HG02973 (cell line): ENCODE measurements at regions not wholly inside any gene's neighbourhood (a gene's known extent, or its start where the extent isn't known, plus 50 kb on each side); places are given as distances from the start of the nearest gene placed in this dataset.
"Not testable (repeated sequence)": the region's sequence is repeated elsewhere in the genome, so short reads cannot be mapped to it uniquely, and the experiment has no call there.

Experiments
- ATAC-seq: cut with Tn5 transposase; IDR thresholded peaks from one replicate; pipeline ENCODE4 v1.9.1; 2021; ENCODE audit warnings: moderate library complexity; ENCODE audit not compliant: unreplicated experiment

GRCh38 chr2:131671841-131672470 is 144.3 kb downstream of the CCDC74A start:
- ATAC-seq = not testable (repeated sequence)

GRCh38 chr2:131672471-131673399 is 145.0 kb downstream of the CCDC74A start:
- peak; percentile 83 for ATAC-seq

DNA sequence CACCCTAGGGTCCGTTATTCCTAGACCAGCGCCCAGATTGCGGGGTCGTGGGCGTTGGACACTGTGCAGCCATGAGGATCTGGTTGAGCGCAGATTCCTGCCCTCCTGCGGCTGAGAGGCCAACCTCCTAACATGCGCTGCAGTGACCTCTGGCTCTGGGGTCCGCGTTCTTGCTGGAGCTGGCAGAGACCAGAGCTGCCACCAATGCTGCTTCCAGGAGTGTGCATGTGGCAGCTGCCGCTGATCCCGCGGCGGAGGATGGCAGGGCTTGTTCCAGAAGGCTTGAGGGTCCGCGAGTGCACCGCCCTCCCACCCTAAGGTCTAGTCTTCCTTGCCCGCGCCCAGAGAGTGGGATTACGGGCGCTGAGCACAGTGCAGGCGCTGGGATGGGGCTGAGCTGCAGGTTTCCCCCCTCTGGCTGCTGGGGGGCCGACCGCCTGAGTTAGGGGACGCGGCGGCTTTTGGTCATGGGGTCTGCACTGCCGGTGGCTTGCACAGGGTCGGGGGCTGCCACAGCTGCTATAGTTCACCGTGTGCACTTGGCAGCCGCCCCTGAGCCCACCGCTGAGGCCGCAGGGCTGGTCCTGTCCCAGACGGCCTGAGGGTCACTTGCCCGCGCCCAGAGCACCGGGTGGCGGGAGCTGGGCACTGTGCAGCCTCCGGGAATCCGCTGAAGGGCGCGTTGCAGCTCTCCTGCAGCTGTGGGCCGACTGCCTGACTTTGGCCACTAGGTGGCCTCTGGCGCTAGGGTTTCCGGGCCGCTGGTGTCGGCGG is 145.9 kb downstream of the CCDC74A start:
- ATAC-seq = peak; percentile 92

- no peak for ATAC-seq
These were observed 146.5 kb downstream of the CCDC74A start for GRCh38 chr2:131674174-131674507.

GRCh38 chr2:131681611-131682121 is 154.0 kb downstream of the CCDC74A start:
- not testable (repeated sequence) for ATAC-seq

GRCh38 chr2:131682122-131682944 is 154.6 kb downstream of the CCDC74A start:
- peak; percentile 100 for ATAC-seq

DNA sequence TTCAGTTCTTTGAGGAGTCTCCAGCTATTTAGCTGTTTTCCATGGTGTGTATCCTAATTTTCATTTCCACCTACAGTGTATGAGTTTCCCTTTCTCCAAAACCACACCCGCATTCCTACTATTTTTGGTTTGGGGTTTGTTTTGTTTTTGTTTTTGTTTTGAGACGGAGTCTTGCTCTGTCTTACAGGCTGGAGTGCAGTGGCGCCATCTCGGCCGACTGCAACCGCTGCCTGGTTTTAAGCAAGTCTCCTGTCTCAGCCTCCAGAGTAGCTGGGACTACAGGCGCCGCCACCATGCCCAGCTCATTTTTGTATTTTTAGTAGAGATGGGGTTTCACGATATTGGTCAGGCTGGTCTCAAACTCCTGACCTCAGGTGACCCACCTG is 155.2 kb downstream of the CCDC74A start:
- peak; percentile 38 for ATAC-seq

GRCh38 chr2:131684631-131685316 is 157.1 kb downstream of the CCDC74A start:
- ATAC-seq = not testable (repeated sequence)

DNA sequence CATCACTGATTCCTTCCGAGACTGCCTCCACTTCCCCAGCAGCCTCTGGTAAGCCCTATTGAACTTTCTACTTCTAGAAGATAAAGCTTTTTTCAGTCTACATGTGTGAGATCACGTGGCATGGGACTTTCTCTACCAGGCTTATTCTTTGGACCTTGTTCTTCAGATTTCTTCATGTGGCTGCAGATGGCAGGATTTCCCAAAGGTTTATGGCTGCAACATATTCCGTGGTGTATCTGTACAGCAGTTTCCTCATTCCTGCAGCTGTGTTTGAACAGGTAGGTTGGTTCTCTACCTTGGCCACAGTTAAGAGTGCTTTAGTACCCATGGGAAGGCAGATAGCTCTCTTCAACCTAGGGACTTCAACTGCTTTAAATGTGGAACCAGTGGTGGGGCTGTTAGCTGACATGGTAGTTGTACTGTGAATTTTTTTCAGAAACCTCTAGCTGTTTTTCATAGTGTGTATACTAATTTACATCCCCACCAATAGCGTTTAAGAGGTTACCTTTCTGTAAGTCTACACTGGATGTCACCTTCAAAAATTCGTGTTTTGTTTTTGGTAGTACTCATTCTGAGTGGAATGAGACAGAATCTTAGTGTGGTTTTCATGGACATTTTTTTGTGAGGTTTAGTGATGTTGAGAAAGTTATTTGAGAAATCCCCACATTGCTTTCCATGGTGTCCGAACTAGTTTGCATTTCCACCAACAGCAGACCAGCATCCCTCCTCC is 158.6 kb downstream of the CCDC74A start:
- not testable (repeated sequence) for ATAC-seq

GRCh38 chr2:131686894-131687238 is 159.2 kb downstream of the CCDC74A start:
- not testable (repeated sequence) for ATAC-seq

GRCh38 chr2:131689066-131689465 is 161.4 kb downstream of the CCDC74A start:
- ATAC-seq = not testable (repeated sequence)

GRCh38 chr2:131711268-131711667 is 183.6 kb downstream of the CCDC74A start:
- not testable (repeated sequence) for ATAC-seq

- ATAC-seq = not testable (repeated sequence)
These were observed 190.2 kb downstream of the CCDC74A start for GRCh38 chr2:131717907-131718306.

GRCh38 chr2:131721163-131721562 is 193.5 kb downstream of the CCDC74A start:
- not testable (repeated sequence) for ATAC-seq

- ATAC-seq = not testable (repeated sequence)
These were observed 194.6 kb downstream of the CCDC74A start for GRCh38 chr2:131722256-131722655.

- ATAC-seq = no peak
These were observed 196.3 kb downstream of the CCDC74A start for GRCh38 chr2:131724019-131724418.

DNA sequence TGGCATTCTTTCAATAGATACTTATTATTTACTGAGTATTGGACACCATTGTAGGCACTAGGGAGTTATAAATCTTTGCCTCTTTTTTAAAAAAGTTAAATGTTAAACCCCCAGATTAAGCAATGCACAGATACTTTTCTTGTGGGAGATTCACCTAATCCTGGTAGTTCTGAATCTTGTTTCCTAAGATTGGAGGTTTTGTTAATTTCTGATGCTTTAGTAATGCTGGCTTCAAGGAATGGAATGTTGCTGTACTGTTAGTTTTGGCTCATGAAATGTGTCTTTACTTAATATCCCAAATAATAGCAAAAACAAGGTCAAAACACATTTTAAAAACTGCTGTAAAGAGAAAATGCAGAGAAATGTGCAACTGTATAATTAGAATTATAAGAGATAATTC is 200.8 kb downstream of the CCDC74A start:
- not testable (repeated sequence) for ATAC-seq

DNA sequence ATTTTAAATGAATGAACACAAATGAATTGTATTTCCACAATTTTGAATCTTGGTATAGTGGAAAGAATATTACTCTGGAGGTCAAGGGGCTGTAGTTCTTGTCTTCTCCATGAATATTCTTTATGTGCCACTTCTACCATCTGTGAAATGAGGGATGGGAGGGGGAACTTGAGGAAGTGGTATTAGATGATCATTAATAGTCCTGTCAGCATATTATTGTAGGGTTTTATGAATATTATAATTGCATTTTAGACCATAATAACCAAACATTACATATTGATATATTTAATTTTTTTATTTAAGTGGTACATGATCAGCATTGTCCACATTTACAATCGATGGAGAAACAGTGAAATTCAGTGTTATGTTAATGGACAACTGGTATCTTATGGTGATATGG is 205.8 kb downstream of the CCDC74A start:
- not testable (repeated sequence) for ATAC-seq

DNA sequence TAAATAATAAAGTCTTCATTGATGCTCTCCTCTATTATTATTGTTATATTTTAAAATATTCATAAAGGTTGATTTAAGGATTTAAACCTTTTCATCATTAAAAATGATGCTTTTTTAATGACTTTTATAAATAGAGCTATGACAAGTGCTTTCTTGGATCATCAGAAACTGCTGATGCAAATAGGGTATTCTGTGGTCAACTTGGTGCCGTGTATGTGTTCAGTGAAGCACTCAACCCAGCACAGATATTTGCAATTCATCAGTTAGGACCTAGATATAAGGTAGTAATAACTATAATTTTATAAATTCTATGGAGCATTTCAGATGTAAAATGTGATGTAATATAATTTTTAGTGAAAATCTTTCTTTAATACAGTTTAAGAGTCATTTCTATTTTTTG is 208.7 kb downstream of the CCDC74A start:
- peak; percentile 96 for ATAC-seq
